K562 (cell line): ENCODE measurements at regions not wholly inside any gene's neighbourhood (a gene's known extent, or its start where the extent isn't known, plus 50 kb on each side); places are given as distances from the start of the nearest gene placed in this dataset.

Source experiments
- ATAC-seq: fragments of 200-7000 bp; cut with Tn5 transposase; 3 replicates; pipeline ENCODE4 v1.9.1; 2020; ENCODE audit warnings: moderate library complexity
- BruUV-seq: library from RNA; stranded (reverse); fragments of 400-500 nt; replicated peaks from 2 replicates; lab custom pipeline; 2021; lab: Mats Ljungman, UMichigan
- CTCF ChIA-PET: fragments of 300-600 bp; formaldehyde crosslinking; extraction: SDS; loops from one replicate; lab custom pipeline; 2021; ENCODE audit warnings: low intra/inter-chr PET ratio; lab: Yijun Ruan, JAX
- POLR2A ChIA-PET: fragments of 300-600, 350-650 bp; sonication (Branson Sonifier 250); formaldehyde crosslinking; extraction: SDS; loops from one replicate; lab custom pipeline; 2021; ENCODE audit warnings: antibody characterized with exemption, inconsistent platforms; lab: Yijun Ruan, JAX
- DNase-seq, 4 experiments: peaks; one replicate each; pipeline versions ENCODE4 v3.0.0 to v3.0.0-alpha.2; 2011 to 2018; ENCODE audit warnings: low spot score in 3 of 4, mixed read lengths in 3 of 4; ENCODE audit errors: extremely low read depth in 1 of 4
- FAIRE-seq: peaks from 2 replicates; lab custom pipeline; 2011; peaks lifted over from hg19 to GRCh38; lab: Jason Lieb, UNC
- H2AFZ ChIP-seq: 2 replicates; pipeline ENCODE4 v1.6.0; 2011; ENCODE audit warnings: low read depth, low read length, control low read depth, inconsistent platforms
- H3K27ac ChIP-seq: fragments of 200-600 bp; 3 replicates; pipeline ENCODE4 v1.8.0; 2011; ENCODE audit warnings: low read depth, mild to moderate bottlenecking, control low read depth, inconsistent platforms, low read length, moderate library complexity, mixed read lengths; ENCODE audit errors: extremely low read depth
- H3K27me3 ChIP-seq, 2 experiments: fragments of 300-600 bp in 1 of 2; 2 replicates in 1 of 2; 3 replicates in 1 of 2; pipeline versions ENCODE4 v1.6.0 to v1.8.0; 2011; ENCODE audit warnings: inconsistent platforms in 2 of 2, low read length in 2 of 2, mild to moderate bottlenecking in 1 of 2, mixed read lengths in 1 of 2, moderate library complexity in 1 of 2; ENCODE audit not compliant: control insufficient read depth in 2 of 2, insufficient read depth in 2 of 2
- H3K36me3 ChIP-seq: fragments of 300-600 bp; 3 replicates; pipeline ENCODE4 v1.8.0; 2011; ENCODE audit warnings: mild to moderate bottlenecking, low read length, inconsistent platforms; ENCODE audit not compliant: control insufficient read depth, insufficient read depth
- H3K4me1 ChIP-seq, 2 experiments: fragments of 200-600 bp in 1 of 2; replicated peaks in 1 of 2; 2 replicates in 1 of 2; 3 replicates in 1 of 2; pipeline versions ENCODE4 v1.5.1 to v1.8.0; 2011; ENCODE audit warnings: inconsistent platforms in 2 of 2, low read length in 2 of 2, mild to moderate bottlenecking in 1 of 2, mixed read lengths in 1 of 2, moderate library complexity in 1 of 2; ENCODE audit not compliant: control insufficient read depth in 2 of 2, insufficient read depth in 2 of 2
- H3K4me2 ChIP-seq: 2 replicates; pipeline ENCODE4 v1.6.1; 2011; ENCODE audit warnings: low read length, control low read depth, inconsistent platforms, mixed read lengths; ENCODE audit not compliant: insufficient read depth
- H3K4me3 ChIP-seq: fragments of 200-600 bp; sonication (generic), shearing (Covaris generic); 2 replicates; pipeline ENCODE4 v1.5.1; 2016; ENCODE audit warnings: control low read depth, inconsistent platforms
- H3K79me2 ChIP-seq: fragments of 200-600 bp; 3 replicates; pipeline ENCODE4 v1.8.0; 2011; ENCODE audit warnings: low read length, inconsistent platforms; ENCODE audit not compliant: control insufficient read depth, insufficient read depth
- H3K9ac ChIP-seq, 2 experiments: 2 replicates each; pipeline versions ENCODE4 v1.6.0 to v1.6.1; 2011; ENCODE audit warnings: low read depth in 2 of 2, low read length in 2 of 2, control low read depth in 1 of 2, inconsistent platforms in 1 of 2, mild to moderate bottlenecking in 1 of 2, mixed read lengths in 1 of 2; ENCODE audit not compliant: insufficient read depth in 1 of 2
- H3K9me1 ChIP-seq: one replicate; pipeline ENCODE4 v1.6.0; 2011; ENCODE audit warnings: inconsistent platforms, mild to moderate bottlenecking, low read length, moderate library complexity; ENCODE audit not compliant: control insufficient read depth, insufficient read depth
- H3K9me3 ChIP-seq: replicated peaks from 2 replicates; pipeline ENCODE4 v1.5.1; 2011; ENCODE audit warnings: low read depth, low read length, inconsistent platforms; ENCODE audit not compliant: control insufficient read depth, insufficient read depth
- H4K20me1 ChIP-seq: replicated peaks from 2 replicates; pipeline ENCODE4 v1.6.1; 2011; ENCODE audit warnings: low read length, inconsistent platforms, mixed read lengths; ENCODE audit not compliant: control insufficient read depth, insufficient read depth
- ARID3B ChIP-seq: fragments of 250-450 bp; sonication (Bioruptor Pico); IDR thresholded peaks from 2 replicates; pipeline ENCODE4 v1.4.0; 2020; ENCODE audit warnings: borderline replicate concordance
- IRF9 ChIP-seq: fragments of 450-650 bp; IDR thresholded peaks from 2 replicates; pipeline ENCODE4 v1.6.1; 2016; ENCODE audit warnings: missing biosample characterization, missing genetic modification characterization
- PHF20 ChIP-seq: fragments of 450-650 bp; IDR thresholded peaks from 2 replicates; pipeline ENCODE4 v1.6.1; 2018; ENCODE audit not compliant: partially characterized antibody
- SREBF1 ChIP-seq: fragments of 150-350 bp; IDR thresholded peaks from 2 replicates; pipeline ENCODE4 v1.6.1; 2014; ENCODE audit warnings: antibody characterized with exemption, low read depth, low read length, borderline replicate concordance
- ZNF274 ChIP-seq: IDR thresholded peaks from 2 replicates; pipeline ENCODE4 v1.6.1; 2011; ENCODE audit warnings: low read depth, mild to moderate bottlenecking, low read length, moderate library complexity, borderline replicate concordance
- ZNF449 ChIP-seq: fragments of 250-450 bp; sonication (Bioruptor Pico); IDR thresholded peaks from 2 replicates; pipeline ENCODE4 v1.8.0; 2022; ENCODE audit warnings: moderate library complexity, mild to moderate bottlenecking, inconsistent platforms
- WGBS: fragments of 100-300 bp; shearing (Covaris generic); methylation state at CpG from one replicate; pipeline ENCODE4 v1.1.6; 2016; ENCODE audit warnings: low coverage, mixed read lengths; ENCODE audit not compliant: insufficient coverage; ENCODE audit errors: missing lambda C conversion rate; 5-methylcytosine and 5-hydroxymethylcytosine counted together
- in situ Hi-C: fragments of 300-500 bp; cut with MboI; formaldehyde crosslinking; loops from 4 replicates; pipeline ENCODE4 v1.15.0; 2018; ENCODE audit warnings: inconsistent platforms, mixed read lengths
- intact Hi-C: fragments of 100-400 bp; cut with micrococcal nuclease; formaldehyde crosslinking; loops from 2 replicates; pipeline ENCODE4 v1.14.2; 2022

- Histone ChIP-seq H3K9me3 (no peaks in the 10 kb centered on the region), H3K27ac (no peak overlapping the region), H3K9ac (no peak overlapping the region), H2AFZ (no peak overlapping the region), H3K79me2 (no peaks in the 10 kb centered on the region), H3K36me3 (no peaks in the 10 kb centered on the region), H3K4me2 (no peak overlapping the region), H3K4me3 (no peak overlapping the region), H3K4me1 (no peaks in the 10 kb centered on the region), H4K20me1 (no peaks in the 10 kb centered on the region), H3K9me1 (no peaks in the 10 kb centered on the region), H3K27me3 (no peaks in the 10 kb centered on the region)
- intact Hi-C loops = no loop called here
- 0% methylated on average over 1 of the region's 1 CpG for WGBS
- TF ChIP-seq IRF9 = no peak
- TF ChIP-seq PHF20 = no peak
- TF ChIP-seq ARID3B (CRISPR knock-in tag) = no peak
- no peak for TF ChIP-seq SREBF1
- TF ChIP-seq ZNF449 = no peak
- TF ChIP-seq ZNF274 = no peak
- in situ Hi-C loops = no loop called here
- ATAC-seq = no peak
- CTCF ChIA-PET = no interaction called here
- no peak for DNase-seq
- POLR2A ChIA-PET = interaction anchor here (0.6 kb wide), 1 partner anchor 11 kb away, joined by 3 read pairs; no protein-coding TSS in a partner anchor
- no TSS peak for BruUV-seq
- no peak for FAIRE-seq
Measured at GRCh38 chr13:85412448-85412847, 386.8 kb downstream of the SLITRK6 start.
